Astrocyte (in vitro differentiated cells and primary cell): ENCODE measurements at regions not wholly inside any gene's neighbourhood (a gene's known extent, or its start where the extent isn't known, plus 50 kb on each side); places are given as distances from the start of the nearest gene placed in this dataset.

Experiments used
- DNase-seq: peaks from one replicate; pipeline ENCODE4 v3.0.0-alpha.2; 2010; ENCODE audit warnings: low read depth
- FAIRE-seq: peaks from 2 replicates; lab custom pipeline; 2011; peaks lifted over from hg19 to GRCh38; lab: Jason Lieb, UNC
- H2AFZ ChIP-seq: 2 replicates; pipeline ENCODE4 v1.6.0; 2012; ENCODE audit warnings: low read depth, low read length, inconsistent platforms
- H3K27ac ChIP-seq: 2 replicates; pipeline ENCODE4 v1.5.1; 2011; ENCODE audit warnings: low read depth, low read length, inconsistent platforms
- H3K27me3 ChIP-seq: 2 replicates; pipeline ENCODE4 v1.6.0; 2011; ENCODE audit warnings: low read length, inconsistent platforms; ENCODE audit not compliant: insufficient read depth
- H3K36me3 ChIP-seq: 2 replicates; pipeline ENCODE4 v1.5.1; 2011; ENCODE audit warnings: low read length, inconsistent platforms; ENCODE audit not compliant: insufficient read depth
- H3K4me1 ChIP-seq: 2 replicates; pipeline ENCODE4 v1.5.1; 2011; ENCODE audit warnings: low read length, inconsistent platforms; ENCODE audit not compliant: insufficient read depth
- H3K4me2 ChIP-seq: 2 replicates; pipeline ENCODE4 v1.6.0; 2012; ENCODE audit warnings: low read length, inconsistent platforms
- H3K4me3 ChIP-seq: 2 replicates; pipeline ENCODE4 v1.5.1; 2011; ENCODE audit warnings: low read depth, mild to moderate bottlenecking, low read length, inconsistent platforms; ENCODE audit not compliant: insufficient read depth
- H3K79me2 ChIP-seq: 2 replicates; pipeline ENCODE4 v1.6.0; 2012; ENCODE audit warnings: mild to moderate bottlenecking, low read length, inconsistent platforms; ENCODE audit not compliant: insufficient read depth
- H3K9ac ChIP-seq: 2 replicates; pipeline ENCODE4 v1.6.0; 2012; ENCODE audit warnings: mild to moderate bottlenecking, low read length, inconsistent platforms
- H3K9me3 ChIP-seq: 2 replicates; pipeline ENCODE4 v1.5.1; 2012; ENCODE audit warnings: low read depth, mild to moderate bottlenecking, low read length, inconsistent platforms; ENCODE audit not compliant: insufficient read depth
- H4K20me1 ChIP-seq: 2 replicates; pipeline ENCODE4 v1.6.0; 2012; ENCODE audit warnings: low read length, inconsistent platforms; ENCODE audit not compliant: insufficient read depth
- H3K27ac Mint-ChIP-seq: one replicate; pipeline ENCODE4 v1.8.0; 2021; ENCODE audit warnings: mild to moderate bottlenecking, mixed read lengths; ENCODE audit not compliant: unreplicated experiment
- H3K27me3 Mint-ChIP-seq: one replicate; pipeline ENCODE4 v1.8.0; 2021; ENCODE audit warnings: low read depth, mixed read lengths; ENCODE audit not compliant: unreplicated experiment
- H3K36me3 Mint-ChIP-seq: one replicate; pipeline ENCODE4 v1.8.0; 2021; ENCODE audit warnings: low read depth, mixed read lengths; ENCODE audit not compliant: unreplicated experiment
- H3K4me1 Mint-ChIP-seq: one replicate; pipeline ENCODE4 v1.8.0; 2021; ENCODE audit warnings: low read depth, mixed read lengths; ENCODE audit not compliant: unreplicated experiment
- H3K4me3 Mint-ChIP-seq: one replicate; pipeline ENCODE4 v1.8.0; 2021; ENCODE audit warnings: mild to moderate bottlenecking, moderate library complexity, mixed read lengths; ENCODE audit not compliant: unreplicated experiment
- H3K9me3 Mint-ChIP-seq: one replicate; pipeline ENCODE4 v1.8.0; 2021; ENCODE audit warnings: mild to moderate bottlenecking, mixed read lengths; ENCODE audit not compliant: unreplicated experiment
- EZH2 ChIP-seq: IDR thresholded peaks from 2 replicates; pipeline ENCODE4 v1.6.1; 2012; ENCODE audit warnings: mild to moderate bottlenecking, low read length, inconsistent platforms; ENCODE audit not compliant: insufficient read depth
- TF ChIP-seq, protein P1 (sequence below): IDR thresholded peaks from 2 replicates; pipeline ENCODE4 v1.5.1; 2011; ENCODE audit warnings: low read depth, mild to moderate bottlenecking, inconsistent platforms, low read length, moderate library complexity; ENCODE audit not compliant: insufficient read depth

DNA sequence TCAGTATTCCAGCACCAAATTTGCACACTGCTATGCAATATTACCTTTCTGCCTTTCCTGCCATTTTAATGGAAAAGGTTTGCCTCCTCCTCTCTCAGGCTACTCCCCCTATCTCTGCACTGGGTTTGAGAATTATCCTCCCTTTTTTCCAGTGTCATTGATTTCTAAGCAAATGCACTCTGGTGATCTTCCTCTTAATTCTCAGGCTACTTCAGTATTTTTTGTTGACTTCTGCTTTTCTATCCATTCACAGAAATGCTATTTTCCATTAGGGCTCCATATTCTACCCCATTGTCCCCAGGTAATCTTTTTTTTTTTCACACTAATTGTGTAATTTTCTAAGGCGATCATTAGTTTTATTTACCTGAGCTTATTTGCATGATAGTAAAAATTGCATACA lies 144.0 kb downstream of the GJA1 start:
- no peaks in the 10 kb centered on the region for H3K9me3 ChIP-seq
- Mint-ChIP-seq H3K9me3 (no peaks in the 10 kb centered on the region), H3K4me3 (no peak overlapping the region), H3K27me3 (no peaks in the 10 kb centered on the region), H3K4me1 (no peaks in the 10 kb centered on the region), H3K27ac (no peak overlapping the region), H3K36me3 (no peaks in the 10 kb centered on the region)
- H3K27ac ChIP-seq: no peak overlapping the region
- H3K4me1 ChIP-seq: no peaks in the 10 kb centered on the region
- no peak overlapping the region for H3K9ac ChIP-seq
- DNase-seq (no peak), FAIRE-seq (no peak)
- no peak overlapping the region for H3K4me2 ChIP-seq
- H3K36me3 ChIP-seq: no peaks in the 10 kb centered on the region
- H3K4me3 ChIP-seq: no peak overlapping the region
- no peaks in the 10 kb centered on the region for H3K79me2 ChIP-seq
- no peaks in the 10 kb centered on the region for H3K27me3 ChIP-seq
- H4K20me1 ChIP-seq: no peaks in the 10 kb centered on the region
- no peak overlapping the region for H2AFZ ChIP-seq
- TF ChIP-seq, protein P1, sequence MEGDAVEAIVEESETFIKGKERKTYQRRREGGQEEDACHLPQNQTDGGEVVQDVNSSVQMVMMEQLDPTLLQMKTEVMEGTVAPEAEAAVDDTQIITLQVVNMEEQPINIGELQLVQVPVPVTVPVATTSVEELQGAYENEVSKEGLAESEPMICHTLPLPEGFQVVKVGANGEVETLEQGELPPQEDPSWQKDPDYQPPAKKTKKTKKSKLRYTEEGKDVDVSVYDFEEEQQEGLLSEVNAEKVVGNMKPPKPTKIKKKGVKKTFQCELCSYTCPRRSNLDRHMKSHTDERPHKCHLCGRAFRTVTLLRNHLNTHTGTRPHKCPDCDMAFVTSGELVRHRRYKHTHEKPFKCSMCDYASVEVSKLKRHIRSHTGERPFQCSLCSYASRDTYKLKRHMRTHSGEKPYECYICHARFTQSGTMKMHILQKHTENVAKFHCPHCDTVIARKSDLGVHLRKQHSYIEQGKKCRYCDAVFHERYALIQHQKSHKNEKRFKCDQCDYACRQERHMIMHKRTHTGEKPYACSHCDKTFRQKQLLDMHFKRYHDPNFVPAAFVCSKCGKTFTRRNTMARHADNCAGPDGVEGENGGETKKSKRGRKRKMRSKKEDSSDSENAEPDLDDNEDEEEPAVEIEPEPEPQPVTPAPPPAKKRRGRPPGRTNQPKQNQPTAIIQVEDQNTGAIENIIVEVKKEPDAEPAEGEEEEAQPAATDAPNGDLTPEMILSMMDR: no peak
- no peak for TF ChIP-seq EZH2

DNA sequence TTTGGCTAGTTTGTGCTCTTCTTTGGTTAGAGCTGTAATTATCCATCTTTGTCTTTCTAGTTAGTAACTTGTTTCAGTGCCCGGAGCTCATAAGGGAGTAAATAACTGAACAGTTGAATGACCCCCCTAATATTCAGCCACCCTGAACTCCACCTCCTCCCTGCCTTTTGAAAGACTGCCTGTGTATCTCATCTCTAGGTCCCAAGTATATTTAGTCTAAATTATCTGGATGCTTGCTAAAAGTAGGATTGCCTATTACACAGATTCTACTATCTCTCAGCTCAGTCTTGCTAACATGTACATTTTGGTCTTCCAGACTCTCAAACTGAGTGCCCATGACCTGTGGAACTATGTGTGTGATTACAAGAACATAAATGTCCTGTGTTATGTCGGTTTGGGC lies 145.9 kb downstream of the GJA1 start:
- Histone ChIP-seq H3K9me3 (no peaks in the 10 kb centered on the region), H3K27ac (no peak overlapping the region), H3K36me3 (no peaks in the 10 kb centered on the region), H2AFZ (no peak overlapping the region), H3K4me3 (no peak overlapping the region), H3K79me2 (no peaks in the 10 kb centered on the region), H3K4me2 (no peak overlapping the region), H4K20me1 (no peaks in the 10 kb centered on the region), H3K27me3 (no peaks in the 10 kb centered on the region), H3K9ac (no peak overlapping the region), H3K4me1 (no peaks in the 10 kb centered on the region)
- H3K36me3 Mint-ChIP-seq: no peaks in the 10 kb centered on the region
- H3K4me3 Mint-ChIP-seq: no peak overlapping the region
- no peak overlapping the region for H3K27ac Mint-ChIP-seq
- FAIRE-seq (no peak), DNase-seq (no peak)
- no peak for TF ChIP-seq EZH2
- TF ChIP-seq, protein P1: no peak
- peaks cover 4% of the 10 kb centered on the region for H3K4me1 Mint-ChIP-seq
- H3K27me3 Mint-ChIP-seq: no peaks in the 10 kb centered on the region
- no peaks in the 10 kb centered on the region for H3K9me3 Mint-ChIP-seq

DNA sequence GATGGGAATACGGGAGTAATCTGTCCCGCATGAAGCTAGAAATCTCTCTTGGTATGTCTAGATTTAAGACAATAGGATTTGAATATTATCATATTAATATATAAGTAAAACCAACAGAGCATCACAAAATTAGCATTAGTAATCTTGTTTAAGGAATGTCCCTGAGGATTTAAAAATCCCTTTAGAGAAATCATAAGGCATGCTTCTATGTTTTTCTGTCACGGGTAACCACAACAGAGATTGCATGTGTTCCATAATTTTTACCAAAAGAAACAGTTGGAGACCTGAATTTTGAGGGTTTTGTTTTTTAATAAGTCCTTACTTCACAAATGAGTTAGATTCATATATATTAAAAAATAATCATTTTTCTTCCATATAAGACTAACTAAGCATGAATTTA lies 146.8 kb downstream of the GJA1 start:
- Histone ChIP-seq H3K27ac (no peak overlapping the region), H3K36me3 (no peaks in the 10 kb centered on the region), H3K9me3 (no peaks in the 10 kb centered on the region), H2AFZ (no peak overlapping the region), H3K4me1 (no peaks in the 10 kb centered on the region), H3K79me2 (no peaks in the 10 kb centered on the region), H3K4me3 (no peak overlapping the region), H3K27me3 (no peaks in the 10 kb centered on the region), H3K4me2 (no peak overlapping the region), H4K20me1 (no peaks in the 10 kb centered on the region), H3K9ac (no peak overlapping the region)
- DNase-seq (no peak), FAIRE-seq (no peak)
- no peak for TF ChIP-seq EZH2
- TF ChIP-seq, protein P1: no peak
- Mint-ChIP-seq H3K4me3 (no peak overlapping the region), H3K4me1 (peaks cover 4% of the 10 kb centered on the region), H3K36me3 (no peaks in the 10 kb centered on the region), H3K27ac (no peak overlapping the region), H3K27me3 (no peaks in the 10 kb centered on the region), H3K9me3 (no peaks in the 10 kb centered on the region)
